ENCODE measurements at regions not wholly inside any gene's neighbourhood (a gene's known extent, or its start where the extent isn't known, plus 50 kb on each side); places are given as distances from the start of the nearest gene placed in this dataset.

DNA sequence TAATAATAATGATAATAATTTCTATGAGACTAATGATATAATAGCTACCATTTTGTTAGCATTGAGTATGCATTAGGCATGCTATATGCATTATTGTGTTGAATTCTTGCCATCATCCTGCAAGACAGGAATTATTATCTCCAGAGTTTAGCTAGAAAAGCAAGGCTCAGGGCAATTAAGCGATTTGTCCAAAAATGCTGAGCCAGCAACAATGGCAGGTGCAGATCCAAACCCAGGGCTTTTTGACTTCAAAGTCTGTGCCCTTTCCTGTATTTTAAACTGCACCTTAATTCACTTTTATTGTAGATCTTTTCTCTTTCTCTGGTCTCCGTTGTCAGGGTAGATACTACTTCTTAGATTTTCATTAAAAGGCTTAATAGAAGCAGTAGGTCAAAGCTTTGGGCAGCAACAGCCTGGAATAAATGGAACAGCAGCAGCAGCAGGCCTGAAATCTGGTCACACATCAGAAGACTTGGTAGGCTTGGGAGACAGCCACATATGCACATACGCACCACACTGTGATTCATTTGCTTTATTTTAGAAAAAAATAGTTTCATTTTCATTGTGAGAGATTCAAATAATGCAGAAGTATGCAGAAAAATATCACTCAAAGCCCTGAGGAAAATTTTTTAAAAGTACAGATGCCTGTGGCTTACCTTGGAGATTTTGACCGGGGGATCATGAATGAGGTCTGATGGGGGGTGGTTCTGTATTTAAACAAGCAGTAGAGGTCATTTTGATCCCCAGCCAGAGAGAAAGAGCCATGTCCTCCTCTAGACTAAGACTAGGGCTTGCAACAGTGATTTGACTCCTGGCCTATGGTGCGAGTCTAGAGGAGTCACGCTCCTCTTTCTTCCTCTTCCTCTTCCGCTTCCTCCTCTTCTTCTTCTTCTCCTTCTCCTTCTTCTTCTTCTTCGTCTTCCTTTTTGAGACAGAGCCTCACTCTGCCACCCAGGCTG, 455.7 kb downstream of the TSN start:
- Mint-ChIP-seq H3K4me3 (no peak overlapping the region), H3K36me3 (no peaks in the 10 kb centered on the region), H3K9me3 (peaks cover 0 to 2% of the 10 kb centered on the region in 2 donors), H3K27ac (no peak overlapping the region), H3K4me1 (no peaks in the 10 kb centered on the region), H3K27me3 (ENCODE audit: low read depth in 2 of 2) (no peaks in the 10 kb centered on the region)
- TF ChIP-seq, protein P1, sequence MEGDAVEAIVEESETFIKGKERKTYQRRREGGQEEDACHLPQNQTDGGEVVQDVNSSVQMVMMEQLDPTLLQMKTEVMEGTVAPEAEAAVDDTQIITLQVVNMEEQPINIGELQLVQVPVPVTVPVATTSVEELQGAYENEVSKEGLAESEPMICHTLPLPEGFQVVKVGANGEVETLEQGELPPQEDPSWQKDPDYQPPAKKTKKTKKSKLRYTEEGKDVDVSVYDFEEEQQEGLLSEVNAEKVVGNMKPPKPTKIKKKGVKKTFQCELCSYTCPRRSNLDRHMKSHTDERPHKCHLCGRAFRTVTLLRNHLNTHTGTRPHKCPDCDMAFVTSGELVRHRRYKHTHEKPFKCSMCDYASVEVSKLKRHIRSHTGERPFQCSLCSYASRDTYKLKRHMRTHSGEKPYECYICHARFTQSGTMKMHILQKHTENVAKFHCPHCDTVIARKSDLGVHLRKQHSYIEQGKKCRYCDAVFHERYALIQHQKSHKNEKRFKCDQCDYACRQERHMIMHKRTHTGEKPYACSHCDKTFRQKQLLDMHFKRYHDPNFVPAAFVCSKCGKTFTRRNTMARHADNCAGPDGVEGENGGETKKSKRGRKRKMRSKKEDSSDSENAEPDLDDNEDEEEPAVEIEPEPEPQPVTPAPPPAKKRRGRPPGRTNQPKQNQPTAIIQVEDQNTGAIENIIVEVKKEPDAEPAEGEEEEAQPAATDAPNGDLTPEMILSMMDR (IDR thresholded peaks at IDR 0.05), result no peak
- Histone ChIP-seq H3K36me3 (ENCODE audit: control insufficient read depth, insufficient read depth, low read length) (no peaks in the 10 kb centered on the region), H3K4me3 (ENCODE audit: low read length) (no peak overlapping the region), H3K9me3 (ENCODE audit: control insufficient read depth, insufficient read depth, low read length) (no peaks in the 10 kb centered on the region), H3K4me1 (ENCODE audit: control insufficient read depth, insufficient read depth, low read length) (no peaks in the 10 kb centered on the region), H3K27me3 (ENCODE audit: control insufficient read depth, insufficient read depth, low read length) (no peaks in the 10 kb centered on the region), H3K27ac (ENCODE audit: low read length) (no peak overlapping the region)
- intact Hi-C loops (cut with micrococcal nuclease), result no loop called here
- no peak for ATAC-seq
- DNase-seq, result no peak
- 83% methylated on average over 8 of the region's 8 CpGs for WGBS (ENCODE audit: insufficient coverage)

DNA sequence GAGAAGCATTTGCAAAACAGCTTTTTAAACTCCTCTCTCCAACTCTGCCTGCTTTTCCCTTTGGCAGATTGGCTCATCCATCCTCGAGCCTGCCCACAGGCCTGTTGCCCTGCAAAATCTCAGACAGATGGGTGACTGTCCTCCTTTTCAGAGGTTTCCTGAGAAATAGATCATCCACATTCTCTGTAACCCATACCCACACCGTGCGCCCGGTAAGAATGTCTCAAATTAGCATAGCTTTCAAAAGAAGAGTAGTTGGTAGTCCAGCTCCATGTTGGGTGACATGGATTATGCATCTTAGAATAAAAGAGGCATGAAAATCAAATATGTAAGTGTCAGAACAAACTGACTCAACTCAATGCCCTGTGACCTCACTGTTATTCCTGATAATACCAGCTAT, 457.9 kb downstream of the TSN start:
- H3K9me3 Mint-ChIP-seq, result peaks cover 0 to 2% of the 10 kb centered on the region in 2 donors
- intact Hi-C loops (cut with micrococcal nuclease), result no loop called here
- WGBS (ENCODE audit: insufficient coverage), result 88% methylated on average over 4 of the region's 4 CpGs

DNA sequence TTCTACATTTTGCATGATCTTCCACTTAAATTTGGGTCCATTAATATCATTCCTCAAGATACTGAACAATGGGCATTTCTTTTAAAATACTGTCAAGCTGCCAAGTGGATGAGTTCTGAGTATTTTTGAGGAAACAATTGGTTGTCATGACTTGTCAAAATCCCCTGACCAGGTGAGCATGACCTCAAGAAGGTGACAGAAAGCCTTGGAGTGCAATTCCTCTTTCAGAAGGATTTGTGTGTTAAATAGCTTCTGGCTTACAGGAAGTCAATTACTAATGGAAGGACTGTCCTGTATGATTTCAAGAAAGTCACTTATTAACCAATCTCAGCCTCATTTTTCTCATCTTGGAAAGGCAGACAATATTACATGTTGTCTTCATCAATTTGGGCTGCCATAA, 460.6 kb downstream of the TSN start:
- intact Hi-C loops (cut with micrococcal nuclease), result no loop called here
- no peaks in the 10 kb centered on the region for H3K4me1 Mint-ChIP-seq
- H3K36me3 ChIP-seq (ENCODE audit: control insufficient read depth, insufficient read depth, low read length), result no peaks in the 10 kb centered on the region
- H3K4me3 Mint-ChIP-seq, result no peak overlapping the region
- no peaks in the 10 kb centered on the region for H3K9me3 ChIP-seq (ENCODE audit: control insufficient read depth, insufficient read depth, low read length)
- no peaks in the 10 kb centered on the region for H3K27me3 ChIP-seq (ENCODE audit: control insufficient read depth, insufficient read depth, low read length)
- H3K27ac ChIP-seq (ENCODE audit: low read length), result no peak overlapping the region
- TF ChIP-seq, protein P1 (IDR thresholded peaks at IDR 0.05), result no peak
- no peaks in the 10 kb centered on the region for H3K9me3 Mint-ChIP-seq
- H3K4me1 ChIP-seq (ENCODE audit: control insufficient read depth, insufficient read depth, low read length), result no peaks in the 10 kb centered on the region
- no peak overlapping the region for H3K27ac Mint-ChIP-seq
- no peaks in the 10 kb centered on the region for H3K36me3 Mint-ChIP-seq
- H3K4me3 ChIP-seq (ENCODE audit: low read length), result no peak overlapping the region
- no peaks in the 10 kb centered on the region for H3K27me3 Mint-ChIP-seq (ENCODE audit: low read depth in 2 of 2)
- DNase-seq (no peak), ATAC-seq (no peak)

More for the DNA sequence above, 457.9 kb downstream of the TSN start:
- Histone ChIP-seq H3K27me3 (ENCODE audit: control insufficient read depth, insufficient read depth, low read length) (no peaks in the 10 kb centered on the region), H3K27ac (ENCODE audit: low read length) (no peak overlapping the region), H3K36me3 (ENCODE audit: control insufficient read depth, insufficient read depth, low read length) (no peaks in the 10 kb centered on the region), H3K9me3 (ENCODE audit: control insufficient read depth, insufficient read depth, low read length) (no peaks in the 10 kb centered on the region), H3K4me1 (ENCODE audit: control insufficient read depth, insufficient read depth, low read length) (no peaks in the 10 kb centered on the region), H3K4me3 (ENCODE audit: low read length) (no peak overlapping the region)
- Mint-ChIP-seq H3K4me1 (no peaks in the 10 kb centered on the region), H3K36me3 (no peaks in the 10 kb centered on the region), H3K27ac (no peak overlapping the region), H3K4me3 (no peak overlapping the region), H3K27me3 (ENCODE audit: low read depth in 2 of 2) (no peaks in the 10 kb centered on the region)
- no peak for DNase-seq
- ATAC-seq, result no peak
- TF ChIP-seq, protein P1 (IDR thresholded peaks at IDR 0.05), result no peak

DNA sequence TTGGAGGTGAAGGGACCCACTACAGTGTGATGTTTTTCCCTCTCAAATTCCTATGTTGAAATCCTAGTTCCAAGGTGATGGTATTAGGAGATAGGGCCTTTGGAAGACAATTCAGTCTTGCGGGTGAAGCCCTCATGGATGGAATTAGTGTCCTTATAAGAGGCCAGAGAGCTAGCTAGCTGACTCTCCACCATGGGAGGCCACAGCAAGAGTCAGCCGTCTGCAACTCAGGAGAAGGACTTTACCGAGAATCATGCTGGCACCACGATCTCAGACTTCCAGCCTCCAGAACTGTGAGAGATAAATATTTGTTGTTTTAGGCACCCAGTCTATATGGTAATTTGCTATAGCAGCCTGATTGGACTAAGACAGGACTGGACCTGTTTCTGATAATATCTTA, 461.4 kb downstream of the TSN start:
- no peaks in the 10 kb centered on the region for H3K4me1 Mint-ChIP-seq
- H3K27ac Mint-ChIP-seq, result no peak overlapping the region
- H3K27me3 Mint-ChIP-seq (ENCODE audit: low read depth in 2 of 2), result no peaks in the 10 kb centered on the region
- 96% methylated on average over 4 of the region's 4 CpGs for WGBS (ENCODE audit: insufficient coverage)
- H3K27ac ChIP-seq (ENCODE audit: low read length), result no peak overlapping the region
- ATAC-seq (no peak), DNase-seq (no peak)
- intact Hi-C loops (cut with micrococcal nuclease), result no loop called here
- TF ChIP-seq, protein P1 (IDR thresholded peaks at IDR 0.05), result no peak
- no peaks in the 10 kb centered on the region for H3K4me1 ChIP-seq (ENCODE audit: control insufficient read depth, insufficient read depth, low read length)
- H3K9me3 Mint-ChIP-seq, result no peaks in the 10 kb centered on the region
- no peak overlapping the region for H3K4me3 Mint-ChIP-seq
- H3K9me3 ChIP-seq (ENCODE audit: control insufficient read depth, insufficient read depth, low read length), result no peaks in the 10 kb centered on the region
- H3K27me3 ChIP-seq (ENCODE audit: control insufficient read depth, insufficient read depth, low read length), result no peaks in the 10 kb centered on the region
- H3K4me3 ChIP-seq (ENCODE audit: low read length), result no peak overlapping the region
- H3K36me3 Mint-ChIP-seq, result no peaks in the 10 kb centered on the region
- no peaks in the 10 kb centered on the region for H3K36me3 ChIP-seq (ENCODE audit: control insufficient read depth, insufficient read depth, low read length)

Measured in natural killer cell (primary cell).